ENCODE measurements at regions not wholly inside any gene's neighbourhood (a gene's known extent, or its start where the extent isn't known, plus 50 kb on each side); places are given as distances from the start of the nearest gene placed in this dataset.

GRCh38 chr5:96054311-96055030 lies 92.8 kb upstream of the ELL2 start:
- no peak overlapping the region for H3K4me3 Mint-ChIP-seq
- H3K27ac Mint-ChIP-seq, result no peak overlapping the region
- ChIA-PET POLR2A (interaction anchor here (0.6 kb wide), 1 partner anchor 185 kb away, joined by 3 read pairs; no protein-coding TSS in a partner anchor), CTCF (interaction anchor here (0.5 to 2.0 kb wide), 2 partner anchors 24 to 216 kb away, joined by 6 read pairs; no protein-coding TSS in a partner anchor)
- H3K27me3 Mint-ChIP-seq, result peaks cover 7% of the 10 kb centered on the region
- H3K9me3 Mint-ChIP-seq, result no peaks in the 10 kb centered on the region
- H3K36me3 Mint-ChIP-seq (ENCODE audit: low read depth), result no peaks in the 10 kb centered on the region
- DNase-seq, result no peak
- H3K4me1 Mint-ChIP-seq, result no peaks in the 10 kb centered on the region

- CTCF ChIA-PET, result interaction anchor here (0.5 to 2.0 kb wide), 2 partner anchors 11 to 25 kb away, joined by 3 to 6 read pairs; no protein-coding TSS in a partner anchor
- H3K27ac Mint-ChIP-seq, result no peak overlapping the region
- H3K36me3 Mint-ChIP-seq (ENCODE audit: low read depth), result no peaks in the 10 kb centered on the region
- H3K27me3 Mint-ChIP-seq, result peaks cover 7% of the 10 kb centered on the region
- no peaks in the 10 kb centered on the region for H3K9me3 Mint-ChIP-seq
- H3K4me1 Mint-ChIP-seq, result no peaks in the 10 kb centered on the region
- no peak overlapping the region for H3K4me3 Mint-ChIP-seq
- POLR2A ChIA-PET, result no interaction called here
- DNase-seq, result no peak
These were observed 91.5 kb upstream of the ELL2 start for GRCh38 chr5:96053063-96053735.

DNA sequence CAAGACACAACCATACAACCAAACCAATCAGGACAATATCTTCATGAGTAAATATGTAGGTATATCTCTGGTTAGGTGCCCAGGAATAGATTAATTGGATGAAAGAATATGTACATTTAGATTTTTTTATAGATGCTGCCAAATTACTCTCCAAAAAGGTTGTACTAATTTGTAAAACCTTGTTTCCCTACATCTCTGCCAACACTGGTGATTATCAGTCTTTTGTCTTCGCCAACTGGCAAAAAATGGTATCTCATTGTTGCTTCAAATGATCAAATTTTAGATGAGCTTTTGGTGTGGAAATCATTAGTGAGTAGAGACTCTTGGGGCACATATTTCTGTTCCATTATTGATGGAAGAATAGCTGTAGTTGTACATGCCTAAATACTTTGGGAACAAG lies 90.7 kb upstream of the ELL2 start:
- Mint-ChIP-seq H3K9me3 (no peaks in the 10 kb centered on the region), H3K36me3 (ENCODE audit: low read depth) (no peaks in the 10 kb centered on the region), H3K4me3 (no peak overlapping the region), H3K4me1 (no peaks in the 10 kb centered on the region), H3K27me3 (peaks cover 6% of the 10 kb centered on the region), H3K27ac (no peak overlapping the region)
- CTCF ChIA-PET, result no interaction called here
- no peak for DNase-seq
- POLR2A ChIA-PET, result no interaction called here

DNA sequence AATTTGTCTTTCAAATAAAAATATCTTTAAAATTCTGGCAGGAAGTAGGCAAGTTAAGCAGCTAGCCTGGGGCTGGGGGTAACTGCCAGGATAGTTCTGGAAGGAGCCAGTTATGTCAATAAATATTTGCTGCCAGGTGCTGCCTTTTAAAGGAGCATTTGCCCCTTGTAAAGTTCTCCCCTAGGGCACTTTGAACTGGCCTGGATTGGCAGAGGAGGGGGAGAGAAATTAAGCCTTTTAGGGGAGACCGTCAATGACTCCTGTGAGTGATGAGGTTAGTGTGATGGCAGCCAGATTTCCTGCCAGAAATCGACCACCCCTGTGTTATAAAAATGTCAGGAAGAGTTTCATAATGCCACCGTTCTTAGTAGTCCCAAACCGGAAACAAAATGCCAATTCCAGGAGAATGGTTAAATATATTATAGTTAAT lies 89.8 kb upstream of the ELL2 start:
- Mint-ChIP-seq H3K36me3 (ENCODE audit: low read depth) (no peaks in the 10 kb centered on the region), H3K9me3 (no peaks in the 10 kb centered on the region), H3K27me3 (peaks cover 3% of the 10 kb centered on the region), H3K27ac (no peak overlapping the region), H3K4me1 (no peaks in the 10 kb centered on the region), H3K4me3 (no peak overlapping the region)
- ChIA-PET CTCF (no interaction called here), POLR2A (no interaction called here)
- DNase-seq, result no peak

GRCh38 chr5:96050273-96050880 lies 88.7 kb upstream of the ELL2 start:
- Mint-ChIP-seq H3K36me3 (ENCODE audit: low read depth) (no peaks in the 10 kb centered on the region), H3K4me3 (no peak overlapping the region), H3K4me1 (no peaks in the 10 kb centered on the region), H3K27me3 (no peaks in the 10 kb centered on the region), H3K9me3 (no peaks in the 10 kb centered on the region), H3K27ac (no peak overlapping the region)
- DNase-seq, result no peak
- CTCF ChIA-PET, result no interaction called here
- POLR2A ChIA-PET, result no interaction called here

DNA sequence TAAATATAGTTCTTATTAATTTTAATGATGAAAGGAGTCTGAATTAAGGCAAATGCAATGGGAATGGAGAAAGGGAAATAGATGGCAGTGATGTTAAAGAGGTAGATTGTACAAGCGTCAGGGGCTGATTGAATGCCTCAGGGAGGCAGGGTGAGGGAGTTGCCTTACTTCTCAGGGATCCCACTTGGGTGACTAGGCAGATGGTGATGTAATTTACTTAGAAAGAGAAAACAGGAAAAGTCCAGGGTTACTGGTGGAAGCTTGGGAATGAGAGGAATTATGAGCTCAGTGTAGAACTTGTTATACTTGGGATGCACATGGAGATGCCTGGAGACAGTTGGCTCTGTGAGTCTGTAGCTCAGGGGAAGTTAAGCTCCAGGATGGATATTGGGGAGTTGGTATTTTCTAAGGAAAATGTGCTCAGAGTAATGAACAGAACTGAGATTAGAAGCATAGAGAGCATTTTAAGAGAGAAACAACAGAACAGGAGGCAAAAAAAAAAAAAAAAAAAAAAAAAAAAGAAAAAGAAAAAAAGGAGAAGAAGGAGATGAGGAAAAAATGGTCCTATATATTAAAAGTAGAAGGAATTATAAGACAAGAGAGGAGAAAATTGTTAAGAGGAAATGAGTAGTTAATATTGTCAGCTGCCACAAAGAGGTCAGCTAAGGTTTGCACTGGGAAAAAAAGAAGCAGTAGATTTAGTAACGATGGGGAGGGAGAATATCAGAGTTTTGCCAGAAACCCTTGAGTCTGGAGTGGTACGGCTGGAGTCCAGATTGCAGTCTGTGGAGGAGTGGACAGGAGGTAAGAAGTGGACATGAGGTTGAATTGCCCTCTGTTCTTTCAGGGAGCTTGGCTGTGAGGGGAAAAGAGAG lies 88.0 kb upstream of the ELL2 start:
- H3K36me3 Mint-ChIP-seq (ENCODE audit: low read depth), result no peaks in the 10 kb centered on the region
- ChIA-PET POLR2A (no interaction called here), CTCF (no interaction called here)
- H3K27ac Mint-ChIP-seq, result no peak overlapping the region
- H3K27me3 Mint-ChIP-seq, result no peaks in the 10 kb centered on the region
- H3K4me1 Mint-ChIP-seq, result no peaks in the 10 kb centered on the region
- no peaks in the 10 kb centered on the region for H3K9me3 Mint-ChIP-seq
- no peak overlapping the region for H3K4me3 Mint-ChIP-seq
- DNase-seq, result no peak

GRCh38 chr5:96048763-96049162 lies 87.1 kb upstream of the ELL2 start:
- no peak overlapping the region for H3K27ac Mint-ChIP-seq
- ChIA-PET POLR2A (no interaction called here), CTCF (interaction anchor here (0.7 to 1.1 kb wide), 2 partner anchors 42 to 645 kb away, joined by 3 read pairs; no protein-coding TSS in a partner anchor)
- no peaks in the 10 kb centered on the region for H3K9me3 Mint-ChIP-seq
- no peaks in the 10 kb centered on the region for H3K4me1 Mint-ChIP-seq
- no peaks in the 10 kb centered on the region for H3K27me3 Mint-ChIP-seq
- H3K4me3 Mint-ChIP-seq, result no peak overlapping the region
- no peaks in the 10 kb centered on the region for H3K36me3 Mint-ChIP-seq (ENCODE audit: low read depth)
- DNase-seq, result no peak

GRCh38 chr5:96045888-96046287 lies 84.2 kb upstream of the ELL2 start:
- peaks cover 3% of the 10 kb centered on the region for H3K9me3 Mint-ChIP-seq
- H3K27me3 Mint-ChIP-seq, result no peaks in the 10 kb centered on the region
- H3K36me3 Mint-ChIP-seq (ENCODE audit: low read depth), result no peaks in the 10 kb centered on the region
- no peak overlapping the region for H3K4me3 Mint-ChIP-seq
- no peak for DNase-seq
- ChIA-PET CTCF (interaction anchor here (0.7 kb wide), 1 partner anchor 68 kb away, joined by 5 read pairs; no protein-coding TSS in a partner anchor), POLR2A (no interaction called here)
- no peak overlapping the region for H3K27ac Mint-ChIP-seq
- H3K4me1 Mint-ChIP-seq, result no peaks in the 10 kb centered on the region

DNA sequence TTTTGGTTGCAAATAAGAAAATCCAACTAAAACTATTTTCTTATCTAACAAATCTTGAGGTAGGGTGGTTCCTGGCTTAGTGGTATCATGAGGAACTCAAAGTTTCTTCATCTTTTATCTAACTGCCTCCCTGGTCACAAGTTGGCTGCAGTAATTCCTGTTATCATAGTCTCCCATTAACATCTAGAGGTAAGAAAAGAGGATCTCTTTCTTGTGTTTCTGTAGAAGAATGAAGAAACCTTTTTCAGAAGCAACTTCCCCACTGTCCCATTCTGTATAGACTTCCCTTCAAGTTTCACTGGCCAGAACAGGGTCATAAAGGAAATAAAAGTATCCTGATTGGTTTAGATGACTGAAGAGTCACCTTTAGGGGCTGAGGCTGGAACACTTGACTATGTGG lies 81.8 kb upstream of the ELL2 start:
- Mint-ChIP-seq H3K36me3 (ENCODE audit: low read depth) (no peaks in the 10 kb centered on the region), H3K27me3 (no peaks in the 10 kb centered on the region), H3K4me1 (no peaks in the 10 kb centered on the region), H3K4me3 (no peak overlapping the region), H3K9me3 (peaks cover 3% of the 10 kb centered on the region), H3K27ac (no peak overlapping the region)
- ChIA-PET CTCF (no interaction called here), POLR2A (no interaction called here)
- no peak for DNase-seq

GRCh38 chr5:96037128-96037527 lies 75.5 kb upstream of the ELL2 start:
- CTCF ChIA-PET, result no interaction called here
- H3K9me3 Mint-ChIP-seq, result peaks cover 3% of the 10 kb centered on the region

DNA sequence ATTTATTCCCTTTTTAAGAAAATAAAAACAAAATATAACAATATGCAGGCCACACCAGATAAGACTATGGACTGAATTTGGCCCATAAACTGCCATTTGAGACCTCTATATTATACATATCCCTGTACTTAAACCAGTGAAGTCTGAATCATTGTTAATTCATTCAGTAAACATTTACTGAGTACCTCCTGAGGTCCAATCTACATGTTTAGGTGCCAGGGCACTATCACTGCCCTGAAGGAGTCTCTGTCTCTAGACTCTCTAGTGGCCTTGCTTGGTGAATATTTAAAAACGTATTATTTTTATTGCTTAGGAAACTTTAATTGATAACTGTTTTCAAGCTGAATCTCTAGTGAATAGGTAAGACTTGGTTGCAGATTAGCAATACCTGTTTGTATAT lies 74.7 kb upstream of the ELL2 start:
- POLR2A ChIA-PET, result no interaction called here
- DNase-seq, result no peak

More at GRCh38 chr5:96037128-96037527, 75.5 kb upstream of the ELL2 start:
- DNase-seq, result no peak
- Mint-ChIP-seq H3K36me3 (ENCODE audit: low read depth) (no peaks in the 10 kb centered on the region), H3K27me3 (peaks cover 2% of the 10 kb centered on the region), H3K27ac (no peak overlapping the region), H3K4me1 (no peaks in the 10 kb centered on the region), H3K4me3 (no peak overlapping the region)
- POLR2A ChIA-PET, result no interaction called here

GRCh38 chr5:96035796-96036195 lies 74.1 kb upstream of the ELL2 start:
- Mint-ChIP-seq H3K4me3 (no peak overlapping the region), H3K4me1 (no peaks in the 10 kb centered on the region), H3K36me3 (ENCODE audit: low read depth) (no peaks in the 10 kb centered on the region), H3K27ac (no peak overlapping the region), H3K27me3 (peaks cover 2% of the 10 kb centered on the region), H3K9me3 (peaks cover 3% of the 10 kb centered on the region)
- ChIA-PET POLR2A (no interaction called here), CTCF (no interaction called here)
- DNase-seq, result no peak

More for the DNA sequence above, 74.7 kb upstream of the ELL2 start:
- H3K27me3 Mint-ChIP-seq, result peaks cover 2% of the 10 kb centered on the region
- H3K36me3 Mint-ChIP-seq (ENCODE audit: low read depth), result no peaks in the 10 kb centered on the region
- peaks cover 3% of the 10 kb centered on the region for H3K9me3 Mint-ChIP-seq
- CTCF ChIA-PET, result no interaction called here
- H3K4me1 Mint-ChIP-seq, result no peaks in the 10 kb centered on the region
- H3K27ac Mint-ChIP-seq, result no peak overlapping the region
- no peak overlapping the region for H3K4me3 Mint-ChIP-seq

GRCh38 chr5:96033116-96033515 lies 71.5 kb upstream of the ELL2 start:
- CTCF ChIA-PET, result no interaction called here
- H3K27me3 Mint-ChIP-seq, result peaks cover 2% of the 10 kb centered on the region
- H3K4me1 Mint-ChIP-seq, result no peaks in the 10 kb centered on the region
- no peak for DNase-seq
- no peak overlapping the region for H3K4me3 Mint-ChIP-seq
- H3K9me3 Mint-ChIP-seq, result peaks cover 3% of the 10 kb centered on the region
- no peak overlapping the region for H3K27ac Mint-ChIP-seq
- POLR2A ChIA-PET, result no interaction called here
- H3K36me3 Mint-ChIP-seq (ENCODE audit: low read depth), result no peaks in the 10 kb centered on the region

All from activated CD4-positive, alpha-beta T cell treated with anti-CD3 and anti-CD28 coated beads, Interleukin-2, amount 10 ng/mL, durations not matched to agents 7 days and 5 days (primary cell).